HUES48 (cell line): ENCODE measurements at regions not wholly inside any gene's neighbourhood (a gene's known extent, or its start where the extent isn't known, plus 50 kb on each side); places are given as distances from the start of the nearest gene placed in this dataset.
A peak's percentile ranks its signal among the peaks of the same experiment; 100 is the strongest.

ENCODE experiments used
- H3K27ac ChIP-seq: one replicate; pipeline ENCODE4 v1.7.0; 2013; ENCODE audit warnings: low read depth, low read length, inconsistent platforms
- H3K27me3 ChIP-seq: 2 replicates; pipeline ENCODE4 v1.6.1; 2013; ENCODE audit warnings: mild to moderate bottlenecking, low read length; ENCODE audit not compliant: control insufficient read depth, insufficient read depth
- H3K36me3 ChIP-seq: 2 replicates; pipeline ENCODE4 v1.6.1; 2013; ENCODE audit warnings: low read length; ENCODE audit not compliant: control insufficient read depth, insufficient read depth
- H3K4me1 ChIP-seq: 2 replicates; pipeline ENCODE4 v1.6.1; 2013; ENCODE audit warnings: mild to moderate bottlenecking, low read length; ENCODE audit not compliant: control insufficient read depth, insufficient read depth
- H3K4me3 ChIP-seq: 2 replicates; pipeline ENCODE4 v1.5.1; 2013; ENCODE audit warnings: mild to moderate bottlenecking, low read depth, low read length
- H3K9ac ChIP-seq: 2 replicates; pipeline ENCODE4 v1.6.1; 2013; ENCODE audit warnings: mild to moderate bottlenecking, low read depth, low read length, moderate library complexity
- H3K9me3 ChIP-seq: 2 replicates; pipeline ENCODE4 v1.6.1; 2013; ENCODE audit warnings: low read length; ENCODE audit not compliant: control insufficient read depth, insufficient read depth

DNA sequence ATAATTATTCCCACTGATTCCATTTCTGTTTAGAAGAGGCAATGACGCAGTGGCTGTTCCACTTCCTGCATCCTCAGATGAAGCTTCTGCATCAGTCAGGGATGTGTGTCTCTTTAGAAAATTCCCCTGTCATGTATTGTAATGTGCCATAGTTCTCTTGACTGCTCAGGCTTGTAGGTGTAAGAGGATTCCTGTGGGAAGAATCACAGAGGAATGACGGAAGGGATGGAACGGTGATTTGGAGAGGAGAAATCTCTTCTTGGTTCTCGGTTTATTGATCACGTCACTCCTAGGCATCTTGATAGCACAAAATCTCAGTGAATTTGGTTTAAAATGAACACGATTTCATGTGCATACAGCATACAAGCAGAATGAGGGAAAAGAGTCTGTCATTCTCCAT lies 69.8 kb upstream of the PRKCQ start:
- H3K27ac ChIP-seq: no peak overlapping the region
- no peaks in the 10 kb centered on the region for H3K9me3 ChIP-seq
- H3K4me3 ChIP-seq: no peak overlapping the region
- H3K27me3 ChIP-seq: no peaks in the 10 kb centered on the region
- H3K4me1 ChIP-seq: peaks cover 29% of the 10 kb centered on the region
- H3K9ac ChIP-seq: no peak overlapping the region
- H3K36me3 ChIP-seq: no peaks in the 10 kb centered on the region

DNA sequence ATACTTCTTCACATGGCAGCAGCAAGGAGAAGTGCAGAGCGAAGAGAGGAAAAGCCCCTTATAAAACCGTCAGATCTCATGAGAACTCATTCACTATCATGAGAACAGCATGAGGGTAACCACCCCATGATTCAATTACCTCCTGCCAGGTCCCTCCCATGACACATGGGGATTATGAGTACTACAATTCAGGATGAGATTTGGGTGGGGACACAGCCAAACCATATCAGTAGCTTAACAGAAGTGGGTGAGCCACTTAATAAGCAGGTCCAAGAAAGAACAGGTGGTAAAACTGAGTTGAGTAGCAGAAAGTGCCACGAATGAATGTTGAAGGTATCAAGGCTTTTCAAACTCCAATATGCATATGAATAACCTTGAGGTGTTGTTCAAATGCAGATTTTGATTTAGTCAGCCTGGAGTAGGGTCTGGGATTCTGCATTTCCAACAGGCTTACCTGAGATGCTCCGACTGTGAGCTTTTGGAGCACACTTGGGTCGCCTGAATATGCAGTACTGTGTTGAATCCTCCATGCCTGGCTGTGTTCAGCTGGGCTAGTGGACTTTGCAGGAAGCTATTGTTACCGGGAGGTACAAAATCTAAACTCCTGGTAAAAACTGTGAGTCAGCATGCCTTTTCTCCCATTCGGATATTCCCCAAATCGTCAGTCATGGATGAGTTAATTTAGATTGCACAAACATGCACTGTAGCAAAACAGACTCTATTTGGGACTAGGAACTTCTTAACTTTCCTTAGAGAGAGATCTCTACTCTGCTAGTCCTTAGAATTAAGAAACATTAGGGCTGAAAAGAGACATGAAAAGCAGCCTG lies 69.0 kb upstream of the PRKCQ start:
- H3K27ac ChIP-seq: peak overlapping the region; percentile 40

DNA sequence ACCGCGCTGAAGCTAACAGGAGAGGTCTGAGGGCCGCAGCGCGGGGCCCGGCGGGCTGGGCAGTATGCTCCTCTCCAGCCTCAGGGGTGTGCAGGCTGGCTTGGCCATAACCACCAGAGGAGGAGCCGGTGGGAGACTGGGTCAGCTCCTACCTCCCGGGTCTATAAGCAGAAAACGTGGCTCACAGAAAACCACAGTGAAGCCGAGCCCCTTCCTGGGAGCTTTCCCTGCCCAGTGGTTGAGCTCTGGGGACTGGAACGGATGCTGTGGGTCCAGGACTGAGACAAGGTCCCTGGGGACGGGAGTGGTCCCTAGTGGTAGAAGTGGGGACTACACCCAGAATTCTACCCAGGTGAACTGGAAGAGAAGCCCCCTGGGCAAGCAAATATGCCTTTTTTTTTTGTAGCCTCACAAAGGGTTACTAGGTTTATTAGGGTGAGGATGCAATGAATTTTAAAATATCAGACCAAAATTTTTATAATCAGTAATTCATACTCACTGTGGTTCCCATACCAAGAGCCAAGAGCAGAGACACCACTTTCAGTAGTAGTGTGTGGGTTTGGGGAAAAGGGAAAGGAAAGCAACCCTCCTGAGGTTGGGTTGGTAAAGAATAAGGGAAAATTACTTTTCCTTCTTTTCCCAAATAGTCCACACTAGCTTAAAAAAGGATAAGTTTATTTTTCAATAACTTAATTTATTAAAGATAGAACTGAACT lies 67.9 kb upstream of the PRKCQ start:
- Histone ChIP-seq H3K4me3 (peak overlapping the region; percentile 16; the same call in 1 of the 2 replicates), H3K9me3 (no peaks in the 10 kb centered on the region), H3K36me3 (no peaks in the 10 kb centered on the region), H3K27ac (peak overlapping the region; percentile 40), H3K27me3 (no peaks in the 10 kb centered on the region), H3K9ac (no peak overlapping the region), H3K4me1 (peaks cover 29% of the 10 kb centered on the region)

More for the DNA sequence above, 69.0 kb upstream of the PRKCQ start:
- no peak overlapping the region for H3K9ac ChIP-seq
- H3K4me3 ChIP-seq: peak overlapping the region; percentile 16; the same call in 1 of the 2 replicates
- H3K9me3 ChIP-seq: no peaks in the 10 kb centered on the region
- H3K27me3 ChIP-seq: no peaks in the 10 kb centered on the region
- H3K36me3 ChIP-seq: no peaks in the 10 kb centered on the region
- peaks cover 29% of the 10 kb centered on the region for H3K4me1 ChIP-seq

DNA sequence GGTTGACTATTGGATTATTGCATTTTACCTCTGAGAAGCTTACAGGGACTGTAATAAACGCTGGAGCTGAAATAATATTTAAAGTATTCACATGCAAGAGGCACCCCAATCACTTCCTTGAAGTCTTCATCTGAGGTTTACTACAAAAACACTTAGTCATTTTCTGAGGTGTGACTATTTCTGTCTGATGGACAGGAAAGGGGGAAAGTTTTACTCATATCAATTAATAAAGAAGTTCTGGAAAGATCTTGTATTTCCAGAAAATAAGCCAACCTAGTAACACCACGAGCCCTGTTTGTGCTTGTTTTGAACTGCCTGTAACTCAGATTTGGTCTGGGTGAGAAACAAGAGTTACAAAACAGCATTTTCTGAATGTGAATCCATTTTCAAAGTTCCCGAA lies 63.9 kb upstream of the PRKCQ start:
- H3K27me3 ChIP-seq: no peaks in the 10 kb centered on the region
- no peak overlapping the region for H3K9ac ChIP-seq
- peaks cover 14% of the 10 kb centered on the region for H3K4me1 ChIP-seq
- H3K27ac ChIP-seq: no peak overlapping the region
- H3K36me3 ChIP-seq: no peaks in the 10 kb centered on the region
- no peaks in the 10 kb centered on the region for H3K9me3 ChIP-seq
- H3K4me3 ChIP-seq: no peak overlapping the region

DNA sequence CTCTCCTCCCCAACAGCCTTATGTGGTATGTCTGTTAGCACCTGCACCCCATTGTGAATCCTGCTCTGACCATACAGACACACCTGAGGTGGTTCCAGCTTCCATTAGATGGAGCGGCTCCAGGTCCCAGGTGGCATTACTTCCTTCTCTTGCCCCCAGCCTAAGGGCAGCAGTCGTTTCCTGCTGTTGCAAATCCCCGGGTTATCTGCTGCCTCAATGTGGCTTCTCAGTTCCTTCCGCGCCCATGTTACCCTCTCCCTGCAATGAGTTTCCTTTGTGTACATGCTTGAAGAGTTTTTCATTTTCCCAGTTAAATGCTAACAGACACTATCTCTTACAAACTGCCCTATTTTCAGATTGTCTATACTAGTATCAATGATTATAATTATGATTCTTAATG lies 62.8 kb upstream of the PRKCQ start:
- H3K4me3 ChIP-seq: no peak overlapping the region
- H3K27ac ChIP-seq: no peak overlapping the region
- H3K9ac ChIP-seq: no peak overlapping the region
- no peaks in the 10 kb centered on the region for H3K36me3 ChIP-seq
- H3K27me3 ChIP-seq: no peaks in the 10 kb centered on the region
- H3K9me3 ChIP-seq: no peaks in the 10 kb centered on the region
- 0 out of 2 replicates have a peak, but pooled peaks cover 4% of the 10 kb centered on the region for H3K4me1 ChIP-seq

GRCh38 chr10:6640433-6641040 lies 60.5 kb upstream of the PRKCQ start:
- Histone ChIP-seq H3K27me3 (no peaks in the 10 kb centered on the region), H3K9ac (no peak overlapping the region), H3K27ac (no peak overlapping the region), H3K4me3 (no peak overlapping the region), H3K9me3 (no peaks in the 10 kb centered on the region), H3K4me1 (no peaks in the 10 kb centered on the region), H3K36me3 (no peaks in the 10 kb centered on the region)

GRCh38 chr10:6637053-6637452 lies 57.0 kb upstream of the PRKCQ start:
- H3K4me3 ChIP-seq: no peak overlapping the region
- no peaks in the 10 kb centered on the region for H3K36me3 ChIP-seq
- H3K27me3 ChIP-seq: no peaks in the 10 kb centered on the region
- H3K9me3 ChIP-seq: no peaks in the 10 kb centered on the region
- no peak overlapping the region for H3K27ac ChIP-seq
- H3K9ac ChIP-seq: no peak overlapping the region
- no peaks in the 10 kb centered on the region for H3K4me1 ChIP-seq

DNA sequence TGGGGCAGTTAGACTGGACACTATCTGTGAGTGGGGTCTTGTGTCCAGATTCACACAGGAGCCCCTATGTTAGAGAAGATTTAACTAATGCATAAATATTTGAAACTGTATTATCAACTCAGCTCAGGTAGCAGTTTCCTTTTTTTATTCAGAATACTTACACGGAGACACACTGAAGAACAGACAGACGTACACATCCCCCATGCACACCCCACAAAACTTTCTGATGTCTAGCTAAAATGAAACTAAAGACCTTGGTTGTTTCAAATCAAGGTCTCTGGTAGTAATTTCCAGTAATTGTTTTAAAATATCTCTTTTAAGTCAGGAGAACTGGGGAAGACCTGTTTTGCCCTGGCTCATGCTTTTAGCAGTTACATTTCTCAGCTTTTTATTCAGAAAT lies 55.7 kb upstream of the PRKCQ start:
- H3K4me3 ChIP-seq: no peak overlapping the region
- H3K27ac ChIP-seq: no peak overlapping the region
- no peak overlapping the region for H3K9ac ChIP-seq
- no peaks in the 10 kb centered on the region for H3K4me1 ChIP-seq
- no peaks in the 10 kb centered on the region for H3K27me3 ChIP-seq
- H3K36me3 ChIP-seq: no peaks in the 10 kb centered on the region
- no peaks in the 10 kb centered on the region for H3K9me3 ChIP-seq
